RWPE2 (cell line): ENCODE measurements at regions not wholly inside any gene's neighbourhood (a gene's known extent, or its start where the extent isn't known, plus 50 kb on each side); places are given as distances from the start of the nearest gene placed in this dataset.

Experiments used
- ATAC-seq: fragments of 200-7000 bp; cut with Tn5 transposase; 3 replicates; pipeline ENCODE4 v1.9.1; 2021; ENCODE audit warnings: low read depth
- DNase-seq: peaks from one replicate; pipeline ENCODE4 v3.0.0-alpha.2; 2020; ENCODE audit warnings: low spot score
- H3K27ac ChIP-seq: fragments of 450-650 bp; 2 replicates; pipeline ENCODE4 v1.5.1; 2017; ENCODE audit warnings: mild to moderate bottlenecking; ENCODE audit not compliant: poor library complexity, severe bottlenecking
- H3K27me3 ChIP-seq: fragments of 250-450 bp; sonication (Bioruptor Pico); 2 replicates; pipeline ENCODE4 v1.5.1; 2021; ENCODE audit warnings: mild to moderate bottlenecking, moderate library complexity; ENCODE audit not compliant: insufficient read depth, poor library complexity, severe bottlenecking
- H3K36me3 ChIP-seq: fragments of 250-450 bp; sonication (Bioruptor Pico); 2 replicates; pipeline ENCODE4 v1.5.1; 2020; ENCODE audit warnings: low read depth, mild to moderate bottlenecking, moderate library complexity
- H3K4me1 ChIP-seq: fragments of 250-450 bp; sonication (Bioruptor Pico); 2 replicates; pipeline ENCODE4 v1.5.1; 2021; ENCODE audit warnings: mild to moderate bottlenecking, moderate library complexity; ENCODE audit not compliant: insufficient read depth, poor library complexity, severe bottlenecking
- H3K4me3 ChIP-seq: fragments of 250-450 bp; sonication (Bioruptor Pico); 2 replicates; pipeline ENCODE4 v1.5.1; 2021; ENCODE audit warnings: mild to moderate bottlenecking, moderate library complexity; ENCODE audit not compliant: severe bottlenecking
- H3K9me3 ChIP-seq: fragments of 250-450 bp; sonication (Bioruptor Pico); 2 replicates; pipeline ENCODE4 v1.5.1; 2021; ENCODE audit warnings: mild to moderate bottlenecking, moderate library complexity; ENCODE audit not compliant: severe bottlenecking
- CTCF ChIP-seq: fragments of 450-650 bp; IDR thresholded peaks from one replicate; pipeline ENCODE4 v1.5.1; 2017; ENCODE audit warnings: mild to moderate bottlenecking, moderate library complexity; ENCODE audit not compliant: poor library complexity, severe bottlenecking

- Histone ChIP-seq H3K4me1 (no peaks in the 10 kb centered on the region), H3K36me3 (no peaks in the 10 kb centered on the region), H3K9me3 (no peaks in the 10 kb centered on the region), H3K4me3 (no peak overlapping the region), H3K27ac (no peak overlapping the region), H3K27me3 (no peaks in the 10 kb centered on the region)
- ATAC-seq: no peak
- DNase-seq: no peak
- no peak for TF ChIP-seq CTCF
These were observed 850.2 kb downstream of the OLFM4 start for GRCh38 chr13:53878861-53879260.

GRCh38 chr13:53885997-53886396 lies 857.4 kb downstream of the OLFM4 start:
- ATAC-seq (no peak), DNase-seq (no peak)
- no peak for TF ChIP-seq CTCF
- no peaks in the 10 kb centered on the region for H3K27me3 ChIP-seq
- H3K4me3 ChIP-seq: no peak overlapping the region
- H3K4me1 ChIP-seq: no peaks in the 10 kb centered on the region
- H3K9me3 ChIP-seq: no peaks in the 10 kb centered on the region
- no peak overlapping the region for H3K27ac ChIP-seq
- no peaks in the 10 kb centered on the region for H3K36me3 ChIP-seq

- no peak overlapping the region for H3K27ac ChIP-seq
- no peak overlapping the region for H3K4me3 ChIP-seq
- no peaks in the 10 kb centered on the region for H3K9me3 ChIP-seq
- no peaks in the 10 kb centered on the region for H3K27me3 ChIP-seq
- TF ChIP-seq CTCF: no peak
- ATAC-seq (no peak), DNase-seq (no peak)
- no peaks in the 10 kb centered on the region for H3K36me3 ChIP-seq
- H3K4me1 ChIP-seq: no peaks in the 10 kb centered on the region
These were observed 862.1 kb downstream of the OLFM4 start for GRCh38 chr13:53890696-53891095.

DNA sequence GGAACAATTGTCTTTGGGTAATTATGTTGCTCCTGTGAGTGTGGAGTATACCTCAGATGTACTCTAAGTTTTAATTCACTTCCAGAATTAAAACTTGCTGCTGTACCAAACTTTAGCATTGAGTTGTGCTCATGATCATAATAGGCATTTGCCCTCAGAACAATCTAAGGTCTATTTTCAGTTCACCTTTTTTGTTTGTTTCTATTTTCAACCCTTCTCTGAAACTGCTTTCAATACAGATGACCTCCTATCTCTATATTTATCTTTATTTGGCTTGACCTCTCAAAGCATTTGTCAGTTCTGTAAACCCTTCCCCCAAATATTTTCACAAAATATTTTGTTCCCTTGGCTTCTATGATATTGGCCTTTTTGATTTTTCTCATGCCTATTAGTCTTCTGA lies 873.0 kb downstream of the OLFM4 start:
- TF ChIP-seq CTCF: no peak
- H3K27me3 ChIP-seq: no peaks in the 10 kb centered on the region
- no peak overlapping the region for H3K4me3 ChIP-seq
- H3K9me3 ChIP-seq: no peaks in the 10 kb centered on the region
- H3K4me1 ChIP-seq: no peaks in the 10 kb centered on the region
- H3K36me3 ChIP-seq: no peaks in the 10 kb centered on the region
- H3K27ac ChIP-seq: no peak overlapping the region
- no peak for DNase-seq
- ATAC-seq: no peak

GRCh38 chr13:53907891-53908290 lies 879.3 kb downstream of the OLFM4 start:
- TF ChIP-seq CTCF: no peak
- no peaks in the 10 kb centered on the region for H3K9me3 ChIP-seq
- no peaks in the 10 kb centered on the region for H3K27me3 ChIP-seq
- no peak overlapping the region for H3K27ac ChIP-seq
- DNase-seq (no peak), ATAC-seq (no peak)
- H3K36me3 ChIP-seq: no peaks in the 10 kb centered on the region
- no peak overlapping the region for H3K4me3 ChIP-seq
- no peaks in the 10 kb centered on the region for H3K4me1 ChIP-seq
